ENCODE measurements at regions not wholly inside any gene's neighbourhood (a gene's known extent, or its start where the extent isn't known, plus 50 kb on each side); places are given as distances from the start of the nearest gene placed in this dataset.

DNA sequence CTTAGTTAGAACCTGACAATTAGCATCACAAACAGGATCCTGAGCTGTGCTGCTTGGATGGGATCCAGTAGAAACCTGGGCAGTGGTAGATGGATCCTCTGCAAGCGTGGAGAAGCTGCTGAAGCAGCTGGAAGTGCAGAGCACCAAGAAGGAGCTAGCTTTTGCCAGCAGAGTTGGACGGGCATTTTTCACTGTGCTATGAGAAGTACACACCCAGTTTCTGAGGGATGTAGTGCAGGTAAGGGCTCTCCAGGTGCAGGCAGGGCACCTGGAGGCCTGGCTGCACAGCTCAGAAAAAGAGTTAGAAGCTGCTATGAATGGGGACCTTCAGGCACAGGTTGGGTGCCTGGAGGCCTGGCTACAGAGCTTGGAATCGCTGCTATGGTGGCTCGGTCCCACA lies 623.9 kb upstream of the NUDT12 start:
- FAIRE-seq (no peak), DNase-seq (ENCODE audit: insufficient read length, low spot score) (no peak)

- FAIRE-seq (no peak), DNase-seq (ENCODE audit: insufficient read length, low spot score) (no peak)
These were observed 623.5 kb upstream of the NUDT12 start for GRCh38 chr5:104186100-104186499.

DNA sequence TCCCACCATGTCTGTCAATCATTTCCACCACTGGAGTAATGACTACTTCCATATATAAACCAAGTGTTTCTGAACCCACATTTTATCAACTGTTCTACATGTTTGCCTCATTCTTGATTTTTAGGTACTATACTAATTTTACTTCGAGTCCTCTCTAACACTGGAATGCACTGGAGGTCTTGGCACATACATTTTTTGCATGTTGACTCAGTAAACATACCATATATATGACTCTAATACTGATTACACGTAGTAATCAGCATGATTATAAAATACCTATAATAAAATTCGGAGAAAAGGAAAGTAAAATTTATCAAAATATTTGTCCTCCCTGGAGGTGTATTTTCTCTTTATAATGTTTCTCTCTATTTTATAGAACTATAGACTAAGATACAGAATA lies 621.7 kb upstream of the NUDT12 start:
- no peak for FAIRE-seq
- no peak for DNase-seq (ENCODE audit: insufficient read length, low spot score)

- no peak for DNase-seq (ENCODE audit: insufficient read length, low spot score)
- FAIRE-seq, result no peak
These were observed 616.4 kb upstream of the NUDT12 start for GRCh38 chr5:104178829-104179456.

GRCh38 chr5:104178066-104178465 lies 615.5 kb upstream of the NUDT12 start:
- DNase-seq (ENCODE audit: insufficient read length, low spot score) (no peak), FAIRE-seq (no peak)

DNA sequence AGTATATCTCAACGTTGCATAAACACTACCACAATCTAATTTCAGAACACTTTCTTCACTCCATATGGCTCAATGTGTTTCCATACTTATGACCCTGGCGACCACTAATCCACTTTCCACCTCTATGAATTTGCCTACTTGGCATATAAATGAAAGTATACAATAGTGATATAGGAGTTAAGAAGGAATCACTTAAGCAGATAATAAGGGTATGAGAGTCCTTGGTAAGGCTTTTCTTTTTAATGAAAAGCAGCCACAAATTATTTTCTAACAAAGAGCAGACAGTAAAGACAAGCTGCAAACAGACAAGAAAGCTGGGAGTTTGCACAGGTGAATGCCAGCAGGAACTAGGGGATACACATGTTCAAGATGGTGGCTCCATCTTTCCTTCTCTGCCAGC lies 615.1 kb upstream of the NUDT12 start:
- FAIRE-seq (no peak), DNase-seq (ENCODE audit: insufficient read length, low spot score) (no peak)

- FAIRE-seq, result no peak
These were observed 610.4 kb upstream of the NUDT12 start for GRCh38 chr5:104172976-104173375.

DNA sequence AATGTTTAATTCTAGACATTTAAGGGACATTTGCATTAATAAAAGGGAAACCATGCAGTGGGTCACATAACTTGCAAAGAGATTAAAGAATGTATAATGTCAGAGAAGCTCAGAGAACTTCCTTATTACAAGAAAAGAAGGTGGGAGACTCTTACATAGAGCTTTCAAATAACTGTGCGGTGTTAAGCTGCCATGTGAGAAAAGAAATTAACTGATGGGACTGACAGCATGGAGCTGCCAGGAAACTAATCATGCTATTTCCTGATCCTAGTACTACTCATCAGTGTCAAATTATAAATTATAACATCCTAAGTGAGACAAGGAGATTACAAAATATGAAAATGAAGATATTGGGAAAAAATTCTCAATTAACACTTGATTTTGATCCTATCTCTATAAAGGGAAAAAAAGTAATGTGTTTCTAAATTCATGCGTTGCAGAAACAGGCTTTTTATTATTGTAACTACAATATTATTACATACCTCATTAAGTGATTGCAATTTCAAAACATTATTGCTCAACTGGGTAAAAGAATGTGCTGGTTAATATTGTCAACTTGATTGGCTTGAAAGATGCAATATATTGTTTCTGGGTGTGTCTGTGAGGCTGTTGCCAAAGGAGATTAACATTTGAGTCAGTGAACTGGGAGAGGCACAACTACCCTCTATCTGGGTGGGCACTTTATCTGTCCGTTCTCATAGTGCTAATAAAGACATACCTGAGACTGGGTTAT lies 609.5 kb upstream of the NUDT12 start:
- FAIRE-seq (no peak), DNase-seq (ENCODE audit: insufficient read length, low spot score) (no peak)

More at GRCh38 chr5:104172976-104173375, 610.4 kb upstream of the NUDT12 start:
- no peak for DNase-seq (ENCODE audit: insufficient read length, low spot score)

DNA sequence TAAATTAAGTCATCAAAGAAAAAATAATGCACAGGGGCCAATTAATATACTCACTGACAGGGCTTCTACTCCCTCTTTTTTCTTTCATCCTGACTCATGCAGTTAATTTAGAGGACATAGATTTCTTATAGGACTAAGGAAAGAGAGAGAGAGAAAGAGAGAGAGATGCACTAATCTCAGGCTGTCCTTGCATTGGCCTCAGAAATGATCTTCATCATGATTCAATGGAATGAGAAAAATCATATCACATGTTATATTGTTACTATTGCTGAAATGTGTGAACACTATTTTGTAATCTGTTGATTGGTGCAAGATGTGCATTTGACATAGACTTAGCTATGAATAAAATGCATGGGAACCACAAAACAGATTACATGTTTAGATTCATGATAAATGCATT lies 608.3 kb upstream of the NUDT12 start:
- no peak for DNase-seq (ENCODE audit: insufficient read length, low spot score)
- no peak for FAIRE-seq

DNA sequence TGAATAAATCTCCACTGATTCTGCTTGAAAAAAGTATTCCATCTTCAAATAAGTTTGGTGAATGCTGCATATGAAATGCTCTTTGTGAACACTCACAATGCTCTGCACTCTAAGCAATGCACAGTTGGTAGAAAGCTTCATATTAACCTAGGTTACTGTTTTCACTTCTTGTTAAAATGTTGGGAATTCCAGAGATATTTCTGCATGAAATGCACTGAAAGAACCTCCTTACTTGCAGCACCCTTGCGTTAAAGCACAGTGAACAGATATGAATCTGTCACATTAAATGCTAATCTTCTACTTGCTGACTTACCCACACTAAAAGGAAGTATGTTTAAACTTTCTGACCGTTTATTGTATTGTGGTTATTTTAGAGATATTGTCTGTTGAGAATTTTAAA lies 584.1 kb upstream of the NUDT12 start:
- no peak for FAIRE-seq
- no peak for DNase-seq (ENCODE audit: insufficient read length, low spot score)

- FAIRE-seq (no peak), DNase-seq (ENCODE audit: insufficient read length, low spot score) (no peak)
These were observed 577.3 kb upstream of the NUDT12 start for GRCh38 chr5:104139840-104140239.

DNA sequence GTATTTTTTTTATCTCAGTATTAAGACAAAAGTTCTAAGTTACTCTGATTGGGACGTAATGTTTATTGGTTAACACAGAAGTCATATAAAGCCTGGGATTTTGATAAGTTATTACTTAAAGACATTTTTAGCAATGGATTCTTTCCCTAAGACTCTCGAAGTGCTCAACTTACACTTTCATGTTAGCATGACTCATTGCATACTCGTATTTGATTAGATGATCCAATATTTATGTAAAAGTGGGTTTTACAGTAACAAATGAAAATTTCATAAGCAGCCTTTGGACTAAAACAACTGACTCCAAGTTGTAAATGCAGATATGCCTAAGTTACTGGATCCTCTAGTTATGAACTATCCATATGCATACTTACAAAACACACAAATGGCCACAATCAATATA lies 567.7 kb upstream of the NUDT12 start:
- no peak for FAIRE-seq
- DNase-seq (ENCODE audit: insufficient read length, low spot score), result no peak

DNA sequence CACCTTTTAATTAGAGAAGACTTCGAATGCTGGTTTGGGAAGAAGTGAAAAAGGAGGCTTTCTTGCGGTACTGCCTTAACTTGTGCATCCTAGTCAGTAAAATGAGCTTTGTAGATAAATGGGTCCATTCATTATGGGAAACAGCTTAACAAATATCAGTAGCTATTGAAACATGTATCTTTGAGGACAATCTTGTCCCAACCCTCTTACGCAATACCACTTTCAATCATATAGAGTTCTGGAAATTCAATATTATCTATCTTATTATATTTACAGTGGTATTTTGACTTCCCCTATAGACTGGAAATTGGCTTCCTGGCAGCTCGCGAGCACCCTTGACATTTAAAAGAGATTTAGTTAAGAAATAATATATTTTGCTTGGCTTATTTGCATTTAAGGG lies 565.8 kb upstream of the NUDT12 start:
- DNase-seq (ENCODE audit: insufficient read length, low spot score) (no peak), FAIRE-seq (no peak)

DNA sequence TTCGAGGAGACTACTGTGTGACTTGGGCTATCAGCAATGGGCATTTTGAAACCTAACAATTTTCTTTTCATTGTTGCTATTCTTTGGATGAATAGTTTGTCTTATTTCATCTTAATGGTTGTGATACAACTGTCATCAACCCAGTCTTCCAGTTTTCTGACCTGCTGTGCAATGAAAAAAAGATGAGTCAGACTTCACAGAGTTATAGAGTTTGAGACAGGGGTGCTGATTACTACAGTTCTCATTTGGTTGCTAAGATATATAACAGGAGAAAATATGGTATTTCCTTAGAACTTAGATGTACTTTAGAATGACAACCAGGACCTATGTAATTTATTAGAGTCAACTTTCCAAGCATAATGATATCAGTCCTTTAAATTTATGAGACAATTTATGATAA lies 564.4 kb upstream of the NUDT12 start:
- FAIRE-seq (no peak), DNase-seq (ENCODE audit: insufficient read length, low spot score) (no peak)

DNA sequence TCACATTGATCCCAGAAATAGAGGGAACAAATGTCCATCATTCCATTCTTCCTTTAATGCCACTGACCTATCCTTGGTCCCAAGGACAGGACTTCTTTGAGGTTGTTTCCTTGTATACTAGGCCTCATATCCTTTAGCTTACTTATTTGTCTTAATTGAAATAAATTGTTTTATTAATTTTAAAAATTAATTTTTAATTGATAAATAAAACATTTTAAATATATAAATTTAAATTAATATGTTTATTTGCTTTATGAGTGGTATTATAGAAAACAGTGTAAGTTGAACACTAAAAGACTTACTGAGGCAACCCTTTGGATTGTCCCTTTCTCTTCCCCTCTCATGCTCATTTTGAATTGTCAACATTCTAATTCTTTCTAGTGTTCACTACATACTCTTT lies 556.9 kb upstream of the NUDT12 start:
- DNase-seq (ENCODE audit: insufficient read length, low spot score), result no peak
- FAIRE-seq, result no peak

GRCh38 chr5:104111632-104112031 lies 549.0 kb upstream of the NUDT12 start:
- no peak for DNase-seq (ENCODE audit: insufficient read length, low spot score)
- no peak for FAIRE-seq

GRCh38 chr5:104096451-104096850 lies 533.9 kb upstream of the NUDT12 start:
- DNase-seq (ENCODE audit: insufficient read length, low spot score), result no peak
- no peak for FAIRE-seq

DNA sequence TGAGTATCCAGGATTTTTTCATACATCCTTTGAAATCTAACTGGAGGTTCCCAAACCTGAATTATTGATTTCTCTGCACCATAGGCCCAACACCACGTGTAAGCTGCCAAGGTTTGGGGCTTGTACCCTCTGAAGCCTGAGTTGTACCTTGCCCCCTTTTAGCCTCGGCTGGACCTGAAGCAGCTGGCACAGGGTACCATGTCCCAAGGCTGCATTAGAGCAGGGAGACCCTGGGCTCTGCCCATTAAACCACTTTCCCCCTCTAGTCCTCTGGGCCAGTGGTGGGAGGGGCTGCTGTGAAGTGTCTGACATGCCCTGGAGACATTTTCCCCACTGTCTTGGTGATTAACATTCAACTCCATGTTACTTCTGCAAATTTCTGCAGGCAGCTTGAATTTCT lies 532.9 kb upstream of the NUDT12 start:
- FAIRE-seq (no peak), DNase-seq (ENCODE audit: insufficient read length, low spot score) (no peak)

DNA sequence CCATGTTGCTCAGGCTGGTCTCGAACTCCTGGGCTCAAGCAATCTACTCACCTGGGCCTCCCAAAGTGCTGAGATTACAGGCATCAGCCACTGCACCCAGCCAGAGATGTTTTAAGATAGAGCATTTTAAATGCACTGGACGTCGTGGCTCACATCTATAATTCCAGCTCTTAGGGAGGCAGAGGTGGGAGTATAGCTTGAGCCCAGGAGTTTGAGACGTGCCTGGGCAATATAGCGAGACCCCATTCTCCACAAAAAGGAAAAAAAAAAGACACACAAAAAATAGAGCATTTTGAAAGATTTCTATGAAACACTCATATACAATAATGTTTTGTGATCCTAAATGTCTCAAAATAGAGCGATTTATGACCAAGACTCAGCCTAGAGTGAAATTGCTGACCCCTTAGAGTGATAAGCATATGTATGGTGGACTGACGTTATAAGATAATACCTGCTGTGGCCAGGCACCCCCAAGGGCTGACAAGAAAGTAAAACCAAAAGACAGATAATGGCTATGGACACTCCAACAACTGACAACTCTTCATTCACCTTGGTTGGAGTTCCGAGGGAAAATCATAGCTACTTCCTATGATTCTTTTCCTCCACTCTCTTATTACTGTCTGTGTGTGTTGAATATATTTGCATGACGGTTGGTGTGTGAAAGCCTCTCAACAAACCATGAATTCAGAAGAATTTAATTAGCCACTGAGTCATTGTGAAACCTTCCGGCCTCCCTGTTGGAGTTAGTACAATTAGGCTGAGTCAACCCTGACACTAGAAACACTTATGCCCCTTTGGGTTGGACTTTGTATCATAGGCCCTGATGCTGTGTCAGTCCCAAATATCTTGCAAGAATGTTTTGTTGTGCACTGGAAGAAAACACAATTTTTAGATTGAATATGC lies 526.5 kb upstream of the NUDT12 start:
- no peak for FAIRE-seq
- no peak for DNase-seq (ENCODE audit: insufficient read length, low spot score)

GRCh38 chr5:104084896-104085295 lies 522.3 kb upstream of the NUDT12 start:
- DNase-seq (ENCODE audit: insufficient read length, low spot score), result no peak
- FAIRE-seq, result no peak

DNA sequence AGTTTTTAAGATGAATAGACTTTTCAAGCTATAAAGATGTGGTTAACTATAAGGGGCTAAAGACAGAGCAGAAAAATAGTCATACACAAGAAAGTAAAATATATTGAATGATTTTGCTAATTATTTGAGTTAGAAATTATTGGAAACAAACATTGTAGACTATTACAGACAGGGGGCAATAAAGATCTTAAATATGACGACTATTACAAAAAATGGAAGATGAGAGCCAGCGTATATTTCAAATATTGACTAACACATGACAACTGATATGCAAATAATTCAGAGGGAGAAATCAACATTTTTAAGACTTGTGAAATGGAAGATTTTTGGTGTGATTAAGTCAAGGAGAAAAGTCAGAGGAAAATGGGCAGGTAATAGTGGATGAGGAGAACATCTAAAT lies 520.2 kb upstream of the NUDT12 start:
- DNase-seq (ENCODE audit: insufficient read length, low spot score), result no peak
- FAIRE-seq, result no peak

GRCh38 chr5:104081232-104081631 lies 518.6 kb upstream of the NUDT12 start:
- FAIRE-seq (no peak), DNase-seq (ENCODE audit: insufficient read length, low spot score) (no peak)
